Type B pancreatic cell (in vitro differentiated cells): ENCODE measurements at regions not wholly inside any gene's neighbourhood (a gene's known extent, or its start where the extent isn't known, plus 50 kb on each side); places are given as distances from the start of the nearest gene placed in this dataset.

ENCODE experiments used
- DNase-seq: peaks from one replicate; pipeline ENCODE4 v3.0.0; 2021; ENCODE audit warnings: mixed read lengths; ENCODE audit not compliant: unreplicated experiment; ENCODE audit errors: extremely low spot score
- H3K27ac Mint-ChIP-seq: 2 replicates; pipeline ENCODE4 v1.8.0; 2021; ENCODE audit warnings: mild to moderate bottlenecking, mixed read lengths
- H3K27me3 Mint-ChIP-seq: 2 replicates; pipeline ENCODE4 v1.8.0; 2021; ENCODE audit warnings: mixed read lengths
- H3K36me3 Mint-ChIP-seq: 2 replicates; pipeline ENCODE4 v1.8.0; 2021; ENCODE audit warnings: mixed read lengths
- H3K4me1 Mint-ChIP-seq: one replicate; pipeline ENCODE4 v1.8.0; 2021; ENCODE audit warnings: mixed read lengths; ENCODE audit not compliant: unreplicated experiment
- H3K4me3 Mint-ChIP-seq: 2 replicates; pipeline ENCODE4 v1.8.0; 2021; ENCODE audit warnings: mild to moderate bottlenecking, mixed read lengths
- H3K9me3 Mint-ChIP-seq: 2 replicates; pipeline ENCODE4 v1.8.0; 2021; ENCODE audit warnings: mixed read lengths
- TF ChIP-seq, protein P1 (sequence below): fragments of 200-600 bp; sonication (generic); conservative IDR thresholded peaks from 2 replicates; pipeline ENCODE4 v1.5.0; 2021; ENCODE audit warnings: antibody characterized with exemption, mild to moderate bottlenecking

- TF ChIP-seq, protein P1, sequence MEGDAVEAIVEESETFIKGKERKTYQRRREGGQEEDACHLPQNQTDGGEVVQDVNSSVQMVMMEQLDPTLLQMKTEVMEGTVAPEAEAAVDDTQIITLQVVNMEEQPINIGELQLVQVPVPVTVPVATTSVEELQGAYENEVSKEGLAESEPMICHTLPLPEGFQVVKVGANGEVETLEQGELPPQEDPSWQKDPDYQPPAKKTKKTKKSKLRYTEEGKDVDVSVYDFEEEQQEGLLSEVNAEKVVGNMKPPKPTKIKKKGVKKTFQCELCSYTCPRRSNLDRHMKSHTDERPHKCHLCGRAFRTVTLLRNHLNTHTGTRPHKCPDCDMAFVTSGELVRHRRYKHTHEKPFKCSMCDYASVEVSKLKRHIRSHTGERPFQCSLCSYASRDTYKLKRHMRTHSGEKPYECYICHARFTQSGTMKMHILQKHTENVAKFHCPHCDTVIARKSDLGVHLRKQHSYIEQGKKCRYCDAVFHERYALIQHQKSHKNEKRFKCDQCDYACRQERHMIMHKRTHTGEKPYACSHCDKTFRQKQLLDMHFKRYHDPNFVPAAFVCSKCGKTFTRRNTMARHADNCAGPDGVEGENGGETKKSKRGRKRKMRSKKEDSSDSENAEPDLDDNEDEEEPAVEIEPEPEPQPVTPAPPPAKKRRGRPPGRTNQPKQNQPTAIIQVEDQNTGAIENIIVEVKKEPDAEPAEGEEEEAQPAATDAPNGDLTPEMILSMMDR, result no peak
- no peaks in the 10 kb centered on the region for H3K36me3 Mint-ChIP-seq
- H3K27ac Mint-ChIP-seq, result no peak overlapping the region
- peaks cover 32% of the 10 kb centered on the region for H3K4me1 Mint-ChIP-seq
- no peaks in the 10 kb centered on the region for H3K9me3 Mint-ChIP-seq
- peaks cover 5% of the 10 kb centered on the region for H3K27me3 Mint-ChIP-seq
- DNase-seq, result no peak
- H3K4me3 Mint-ChIP-seq, result no peak overlapping the region
Observed at GRCh38 chr10:78726171-78726570, 342.6 kb upstream of the ZMIZ1 start.

DNA sequence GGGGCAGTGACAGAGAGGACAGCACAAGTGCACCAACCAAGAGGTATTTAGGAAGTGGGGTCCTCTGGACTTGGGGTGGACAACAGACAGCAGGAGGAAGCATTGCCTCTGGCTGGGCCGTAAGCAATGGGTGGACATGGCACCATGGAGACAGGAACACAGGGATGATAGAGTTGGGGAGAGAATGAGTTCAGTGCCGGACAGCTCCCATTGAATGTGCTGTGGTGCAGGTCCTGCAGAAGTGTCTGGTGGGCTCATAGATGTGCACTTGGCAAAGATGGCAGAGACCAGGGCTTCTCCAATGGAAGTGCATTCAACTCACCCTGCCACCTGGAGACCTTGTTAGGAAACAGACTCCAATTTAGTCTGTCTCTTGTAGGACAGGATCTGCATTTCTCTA is 341.5 kb upstream of the ZMIZ1 start:
- TF ChIP-seq, protein P1, result no peak
- no peak for DNase-seq
- Mint-ChIP-seq H3K9me3 (no peaks in the 10 kb centered on the region), H3K27ac (no peak overlapping the region), H3K4me3 (no peak overlapping the region), H3K4me1 (peaks cover 32% of the 10 kb centered on the region), H3K36me3 (no peaks in the 10 kb centered on the region), H3K27me3 (peaks cover 7% of the 10 kb centered on the region)

GRCh38 chr10:78727728-78728127 is 341.0 kb upstream of the ZMIZ1 start:
- TF ChIP-seq, protein P1, result no peak
- H3K36me3 Mint-ChIP-seq, result no peaks in the 10 kb centered on the region
- H3K4me3 Mint-ChIP-seq, result no peak overlapping the region
- DNase-seq, result no peak
- peaks cover 32% of the 10 kb centered on the region for H3K4me1 Mint-ChIP-seq
- no peaks in the 10 kb centered on the region for H3K9me3 Mint-ChIP-seq
- H3K27me3 Mint-ChIP-seq, result peaks cover 7% of the 10 kb centered on the region
- no peak overlapping the region for H3K27ac Mint-ChIP-seq

GRCh38 chr10:78728176-78728575 is 340.6 kb upstream of the ZMIZ1 start:
- no peaks in the 10 kb centered on the region for H3K36me3 Mint-ChIP-seq
- TF ChIP-seq, protein P1, result no peak
- no peak overlapping the region for H3K4me3 Mint-ChIP-seq
- H3K4me1 Mint-ChIP-seq, result peaks cover 32% of the 10 kb centered on the region
- peaks cover 7% of the 10 kb centered on the region for H3K27me3 Mint-ChIP-seq
- no peak for DNase-seq
- H3K27ac Mint-ChIP-seq, result no peak overlapping the region
- H3K9me3 Mint-ChIP-seq, result no peaks in the 10 kb centered on the region

GRCh38 chr10:78729366-78729765 is 339.4 kb upstream of the ZMIZ1 start:
- Mint-ChIP-seq H3K4me1 (peaks cover 32% of the 10 kb centered on the region), H3K27ac (no peak overlapping the region), H3K27me3 (peaks cover 3% of the 10 kb centered on the region), H3K9me3 (no peaks in the 10 kb centered on the region), H3K36me3 (no peaks in the 10 kb centered on the region), H3K4me3 (no peak overlapping the region)
- TF ChIP-seq, protein P1, result no peak
- DNase-seq, result no peak

DNA sequence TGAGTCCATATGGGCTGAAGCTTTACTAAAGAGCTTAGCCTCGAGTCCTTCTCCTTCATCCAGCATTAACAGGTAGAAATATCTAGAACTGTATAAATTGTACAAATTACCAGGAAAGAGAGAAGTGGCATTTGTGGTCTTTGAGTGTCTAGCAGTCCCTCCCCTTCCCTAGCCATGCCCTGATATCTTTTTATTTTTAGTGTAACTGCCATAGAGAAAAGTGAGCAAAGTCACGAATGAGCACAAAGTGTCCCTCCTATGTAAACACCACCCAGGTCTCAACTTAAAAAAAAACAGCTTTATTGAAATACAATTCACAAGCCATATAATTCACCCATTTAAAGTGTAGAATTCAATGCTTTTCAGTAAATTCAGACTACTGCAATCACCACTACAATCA is 339.0 kb upstream of the ZMIZ1 start:
- Mint-ChIP-seq H3K9me3 (no peaks in the 10 kb centered on the region), H3K27ac (no peak overlapping the region), H3K4me1 (peaks cover 32% of the 10 kb centered on the region), H3K27me3 (peaks cover 3% of the 10 kb centered on the region), H3K36me3 (no peaks in the 10 kb centered on the region), H3K4me3 (no peak overlapping the region)
- TF ChIP-seq, protein P1, result no peak
- no peak for DNase-seq
